Left ventricle myocardium inferior (tissue), 1 donor: ENCODE measurements at regions not wholly inside any gene's neighbourhood (a gene's known extent, or its start where the extent isn't known, plus 50 kb on each side); places are given as distances from the start of the nearest gene placed in this dataset.

Experiments
- DNase-seq: peaks from one replicate; pipeline ENCODE4 v3.0.0-alpha.2; 2020
- H3K27ac ChIP-seq: fragments of 200-600 bp; replicated peaks from 2 replicates; pipeline ENCODE4 v1.8.0; 2021
- H3K27me3 ChIP-seq: fragments of 200-600 bp; 2 replicates; pipeline ENCODE4 v1.8.0; 2021; ENCODE audit warnings: low read depth
- H3K36me3 ChIP-seq: fragments of 200-600 bp; 2 replicates; pipeline ENCODE4 v1.8.0; 2021
- H3K4me1 ChIP-seq: fragments of 200-600 bp; 2 replicates; pipeline ENCODE4 v1.8.0; 2021
- H3K4me3 ChIP-seq: fragments of 200-600 bp; 2 replicates; pipeline ENCODE4 v1.8.0; 2021; ENCODE audit warnings: mild to moderate bottlenecking, moderate library complexity
- H3K9me3 ChIP-seq: fragments of 200-600 bp; replicated peaks from 2 replicates; pipeline ENCODE4 v1.8.0; 2021
- intact Hi-C: fragments of 100-400 bp; cut with micrococcal nuclease; formaldehyde crosslinking; loops from one replicate; pipeline ENCODE4 v1.11.0; 2022
- TF ChIP-seq, protein P1 (sequence below): fragments of 200-600 bp; IDR thresholded peaks from 2 replicates; pipeline ENCODE4 v1.8.0; 2021; ENCODE audit warnings: antibody characterized with exemption, mild to moderate bottlenecking, borderline replicate concordance
- donor health status: DM: no; HTN: yes; CAD: no; lungs with severe emphysema.

GRCh38 chr2:2869553-2869952 is 508.1 kb downstream of the EIPR1 start:
- Histone ChIP-seq H3K36me3 (no peaks in the 10 kb centered on the region), H3K9me3 (no peaks in the 10 kb centered on the region), H3K27ac (no peak overlapping the region), H3K27me3 (peaks cover 30% of the 10 kb centered on the region), H3K4me3 (no peak overlapping the region), H3K4me1 (no peaks in the 10 kb centered on the region)
- no peak for DNase-seq
- intact Hi-C loops: no loop called here
- TF ChIP-seq, protein P1, sequence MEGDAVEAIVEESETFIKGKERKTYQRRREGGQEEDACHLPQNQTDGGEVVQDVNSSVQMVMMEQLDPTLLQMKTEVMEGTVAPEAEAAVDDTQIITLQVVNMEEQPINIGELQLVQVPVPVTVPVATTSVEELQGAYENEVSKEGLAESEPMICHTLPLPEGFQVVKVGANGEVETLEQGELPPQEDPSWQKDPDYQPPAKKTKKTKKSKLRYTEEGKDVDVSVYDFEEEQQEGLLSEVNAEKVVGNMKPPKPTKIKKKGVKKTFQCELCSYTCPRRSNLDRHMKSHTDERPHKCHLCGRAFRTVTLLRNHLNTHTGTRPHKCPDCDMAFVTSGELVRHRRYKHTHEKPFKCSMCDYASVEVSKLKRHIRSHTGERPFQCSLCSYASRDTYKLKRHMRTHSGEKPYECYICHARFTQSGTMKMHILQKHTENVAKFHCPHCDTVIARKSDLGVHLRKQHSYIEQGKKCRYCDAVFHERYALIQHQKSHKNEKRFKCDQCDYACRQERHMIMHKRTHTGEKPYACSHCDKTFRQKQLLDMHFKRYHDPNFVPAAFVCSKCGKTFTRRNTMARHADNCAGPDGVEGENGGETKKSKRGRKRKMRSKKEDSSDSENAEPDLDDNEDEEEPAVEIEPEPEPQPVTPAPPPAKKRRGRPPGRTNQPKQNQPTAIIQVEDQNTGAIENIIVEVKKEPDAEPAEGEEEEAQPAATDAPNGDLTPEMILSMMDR: no peak

- DNase-seq: no peak
- H3K9me3 ChIP-seq: no peaks in the 10 kb centered on the region
- no peak overlapping the region for H3K4me3 ChIP-seq
- no peaks in the 10 kb centered on the region for H3K36me3 ChIP-seq
- TF ChIP-seq, protein P1: no peak
- peaks cover 30% of the 10 kb centered on the region for H3K27me3 ChIP-seq
- intact Hi-C loops: no loop called here
- no peaks in the 10 kb centered on the region for H3K4me1 ChIP-seq
- no peak overlapping the region for H3K27ac ChIP-seq
These were observed 509.5 kb downstream of the EIPR1 start for GRCh38 chr2:2868085-2868484.

DNA sequence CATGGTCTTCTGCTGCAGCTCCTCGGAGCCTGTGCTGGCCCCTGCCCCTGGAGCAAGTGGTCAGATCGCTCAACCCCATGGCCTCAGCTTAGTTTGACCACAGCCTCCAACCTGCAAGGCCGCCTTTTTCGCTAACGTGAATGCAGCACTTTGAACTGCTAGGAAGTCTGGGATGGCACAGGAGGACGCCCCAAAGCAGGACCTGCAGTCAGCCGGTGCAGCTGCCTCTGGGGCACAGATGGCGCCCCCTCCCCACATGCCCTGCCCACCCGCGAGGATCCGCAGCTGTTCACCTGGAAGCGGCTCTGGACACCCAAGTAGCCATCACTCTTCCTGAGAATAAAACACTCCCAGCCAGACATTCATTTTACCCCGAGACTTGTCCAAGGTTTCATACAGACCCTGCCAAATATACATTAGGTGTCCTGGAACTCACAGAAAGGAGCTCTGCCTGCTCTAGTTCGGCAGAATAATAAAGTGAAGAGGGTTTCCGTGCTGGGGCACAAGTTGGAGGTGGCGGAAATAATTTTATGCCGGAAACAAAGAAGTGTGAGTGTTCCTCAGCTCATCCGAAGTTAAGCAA is 510.1 kb downstream of the EIPR1 start:
- no peak overlapping the region for H3K27ac ChIP-seq
- H3K27me3 ChIP-seq: peaks cover 30% of the 10 kb centered on the region
- intact Hi-C loops: no loop called here
- no peaks in the 10 kb centered on the region for H3K4me1 ChIP-seq
- DNase-seq: no peak
- no peaks in the 10 kb centered on the region for H3K9me3 ChIP-seq
- no peak overlapping the region for H3K4me3 ChIP-seq
- no peaks in the 10 kb centered on the region for H3K36me3 ChIP-seq
- TF ChIP-seq, protein P1: no peak

- intact Hi-C loops: no loop called here
- H3K27me3 ChIP-seq: peaks cover 30% of the 10 kb centered on the region
- DNase-seq: no peak
- no peak overlapping the region for H3K4me3 ChIP-seq
- H3K36me3 ChIP-seq: no peaks in the 10 kb centered on the region
- TF ChIP-seq, protein P1: no peak
- H3K4me1 ChIP-seq: no peaks in the 10 kb centered on the region
- no peak overlapping the region for H3K27ac ChIP-seq
- H3K9me3 ChIP-seq: no peaks in the 10 kb centered on the region
These were observed 511.2 kb downstream of the EIPR1 start for GRCh38 chr2:2866459-2866858.

- no peaks in the 10 kb centered on the region for H3K9me3 ChIP-seq
- peaks cover 11% of the 10 kb centered on the region for H3K27me3 ChIP-seq
- no peak for DNase-seq
- no peak overlapping the region for H3K4me3 ChIP-seq
- H3K27ac ChIP-seq: no peak overlapping the region
- intact Hi-C loops: no loop called here
- no peaks in the 10 kb centered on the region for H3K36me3 ChIP-seq
- TF ChIP-seq, protein P1: no peak
- no peaks in the 10 kb centered on the region for H3K4me1 ChIP-seq
These were observed 515.2 kb downstream of the EIPR1 start for GRCh38 chr2:2862386-2862785.
